SKM-1 treated with dmso at 0.1 percent for 144 hours (cell line): ENCODE measurements at regions not wholly inside any gene's neighbourhood (a gene's known extent, or its start where the extent isn't known, plus 50 kb on each side); places are given as distances from the start of the nearest gene placed in this dataset.

Experiments used
- DNase-seq: peaks from one replicate; lab custom pipeline; 2025; ENCODE audit not compliant: unreplicated experiment; lab: John Stamatoyannopoulos, UW

DNA sequence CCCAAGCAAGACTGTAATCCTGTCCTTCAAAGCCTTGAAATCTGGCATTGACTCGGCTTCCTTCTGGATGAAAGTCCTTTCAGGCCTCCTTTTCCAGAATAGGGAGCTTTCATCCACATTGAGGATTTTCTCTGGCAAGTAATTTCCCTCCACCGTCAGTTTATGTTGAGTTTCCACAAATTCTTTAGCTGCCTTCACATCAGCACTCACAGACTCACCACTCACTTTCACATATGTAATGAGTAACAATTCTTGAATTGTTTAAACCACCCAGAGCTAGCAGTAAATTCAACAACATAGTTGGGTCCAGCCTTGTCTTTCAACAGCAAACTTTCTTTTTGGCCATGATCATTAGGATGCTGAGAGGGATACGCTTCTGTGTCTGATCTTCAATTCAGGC is 84.3 kb upstream of the PRDM11 start:
- DNase-seq, result no peak

DNA sequence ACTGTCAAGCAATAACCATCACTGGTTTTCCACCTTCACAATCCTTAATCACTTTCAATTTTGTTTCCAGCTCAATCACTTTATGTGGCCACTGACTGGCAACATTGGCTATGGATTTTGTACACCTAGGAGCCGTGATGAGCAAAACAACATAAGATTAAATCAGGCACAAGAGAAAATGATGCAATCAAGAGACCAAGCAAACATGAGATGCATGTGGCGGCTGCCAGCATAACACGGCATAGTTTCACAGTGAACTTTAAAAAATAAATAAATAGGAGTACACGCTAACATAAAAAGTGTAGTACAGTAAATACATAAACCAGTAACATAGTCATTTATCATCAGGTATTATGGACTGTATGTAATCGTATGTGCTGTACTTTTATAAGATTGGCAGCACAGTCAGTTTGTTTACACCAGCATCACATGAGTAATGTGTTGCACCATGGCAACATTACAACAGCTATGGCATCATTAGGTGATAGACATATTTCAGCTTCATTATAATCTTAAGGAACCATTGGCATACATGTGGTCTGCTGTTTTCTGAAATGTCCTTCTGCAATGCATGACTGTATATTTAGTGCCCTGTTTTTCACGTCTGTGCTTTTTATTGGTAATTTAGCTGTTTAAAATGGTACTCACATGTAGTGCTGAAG is 83.3 kb upstream of the PRDM11 start:
- no peak for DNase-seq

DNA sequence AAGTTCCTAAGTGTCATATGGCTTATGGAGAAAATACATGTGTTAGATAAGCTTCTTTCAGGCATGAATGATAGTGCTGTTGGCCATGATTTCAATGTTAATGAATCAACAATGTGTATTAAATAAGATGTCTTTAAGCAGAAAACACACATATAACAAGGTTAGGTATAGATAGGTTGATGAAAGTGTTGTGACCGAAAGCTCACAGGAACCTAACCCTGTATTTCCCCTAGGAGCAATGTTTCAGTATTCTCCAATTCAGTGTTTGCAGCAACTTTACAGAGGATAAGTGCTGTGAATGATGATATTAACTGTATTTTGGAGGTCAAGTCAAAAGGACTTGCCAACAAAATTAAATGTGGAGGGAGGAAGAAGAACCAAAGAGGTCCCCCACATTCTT is 82.8 kb upstream of the PRDM11 start:
- DNase-seq, result no peak

DNA sequence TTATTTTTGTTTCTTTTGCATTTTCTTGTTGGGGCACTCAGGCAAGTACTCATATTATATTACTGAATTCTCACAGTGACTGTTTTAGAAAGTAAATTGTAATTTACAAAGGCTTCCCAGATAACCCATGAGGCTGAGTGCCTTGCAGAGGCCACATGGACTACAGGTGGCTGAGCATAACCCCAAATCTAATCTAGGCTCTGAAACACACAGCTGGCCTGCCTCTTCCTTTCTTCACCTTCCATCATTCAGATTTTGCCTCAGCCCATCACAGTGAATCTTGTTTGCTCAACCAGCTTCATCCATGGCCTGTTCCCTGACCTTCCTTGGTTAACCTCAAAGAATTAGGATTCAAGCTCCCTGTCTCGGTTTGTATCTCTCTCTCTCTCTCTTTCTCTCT is 78.5 kb upstream of the PRDM11 start:
- no peak for DNase-seq

DNA sequence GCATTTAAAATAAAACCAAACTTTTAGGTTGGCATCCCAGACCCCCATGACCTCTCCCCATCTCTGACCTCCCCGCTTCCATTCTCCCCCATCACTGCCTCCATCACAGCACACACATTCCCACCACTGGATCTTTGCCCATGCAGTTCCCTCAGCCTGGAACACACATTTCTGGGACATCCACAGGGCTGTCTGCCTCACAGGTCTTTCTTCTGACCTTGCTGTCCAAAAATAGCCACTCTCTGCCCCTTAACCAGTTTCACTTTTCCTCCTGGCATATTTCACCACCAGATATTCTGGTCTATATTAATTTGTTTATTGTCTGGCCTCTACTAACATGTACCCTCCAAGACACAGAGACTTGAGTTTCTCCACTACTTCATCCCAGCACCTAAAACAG is 75.2 kb upstream of the PRDM11 start:
- no peak for DNase-seq

DNA sequence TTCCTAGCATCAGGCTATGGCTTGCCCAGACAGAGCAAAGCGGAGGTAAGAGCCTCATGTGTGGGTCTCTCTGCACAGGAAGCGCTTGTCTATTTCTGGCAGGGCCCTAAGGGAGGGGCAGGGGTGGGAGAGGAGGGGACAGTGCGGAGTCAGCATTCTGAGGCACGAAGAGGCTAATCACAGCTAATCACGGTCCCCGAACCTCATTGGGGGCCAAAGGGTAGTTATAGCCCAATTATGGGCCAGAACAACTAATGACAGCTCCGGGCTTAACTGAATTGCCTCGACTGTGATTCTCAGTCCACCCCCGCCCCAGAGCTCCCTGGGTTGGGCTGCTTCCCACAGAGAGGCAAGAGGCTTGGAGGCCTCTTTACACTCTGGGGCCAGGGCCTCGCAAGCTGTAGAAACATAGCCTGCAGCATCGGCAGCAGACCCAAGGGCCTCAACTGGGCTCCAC is 72.7 kb upstream of the PRDM11 start:
- DNase-seq, result no peak

DNA sequence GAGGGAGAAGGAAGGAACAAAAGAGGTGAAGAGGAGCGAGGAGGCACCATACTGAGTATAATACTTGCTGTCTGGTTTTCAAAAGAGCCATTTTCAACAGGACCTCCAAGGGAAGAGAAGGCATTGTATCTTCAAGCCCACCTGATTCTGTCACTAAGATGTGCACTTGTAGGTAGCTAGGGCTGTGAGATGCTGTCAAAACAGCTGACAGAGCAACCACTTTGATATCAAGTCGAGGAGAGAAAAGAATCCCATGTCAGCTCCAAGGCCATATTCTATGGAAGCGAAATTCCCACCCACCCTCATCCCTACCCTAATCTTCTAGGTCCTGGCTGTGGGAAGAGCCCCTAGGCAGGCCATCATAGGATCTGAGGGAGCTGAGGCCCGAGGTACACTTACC is 70.9 kb upstream of the PRDM11 start:
- no peak for DNase-seq

DNA sequence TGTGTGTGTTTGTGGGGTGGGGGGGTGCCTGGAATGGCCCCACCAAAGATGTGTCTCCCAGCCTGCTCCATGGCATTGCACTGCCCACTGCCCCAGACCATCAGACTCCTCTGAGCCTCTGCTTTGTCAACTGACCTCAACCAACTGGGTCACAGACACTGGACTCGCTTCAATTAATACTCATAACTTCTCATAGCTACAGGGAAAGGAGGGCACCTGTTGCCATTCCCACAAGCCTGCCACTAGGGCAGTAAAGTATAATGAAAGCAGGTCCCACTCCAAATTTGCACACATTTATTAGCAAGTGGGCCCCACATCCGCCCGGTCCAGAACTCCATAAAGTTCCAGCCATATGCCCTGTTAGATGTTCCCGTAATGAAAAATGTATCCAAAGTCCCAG is 70.5 kb upstream of the PRDM11 start:
- DNase-seq, result no peak

DNA sequence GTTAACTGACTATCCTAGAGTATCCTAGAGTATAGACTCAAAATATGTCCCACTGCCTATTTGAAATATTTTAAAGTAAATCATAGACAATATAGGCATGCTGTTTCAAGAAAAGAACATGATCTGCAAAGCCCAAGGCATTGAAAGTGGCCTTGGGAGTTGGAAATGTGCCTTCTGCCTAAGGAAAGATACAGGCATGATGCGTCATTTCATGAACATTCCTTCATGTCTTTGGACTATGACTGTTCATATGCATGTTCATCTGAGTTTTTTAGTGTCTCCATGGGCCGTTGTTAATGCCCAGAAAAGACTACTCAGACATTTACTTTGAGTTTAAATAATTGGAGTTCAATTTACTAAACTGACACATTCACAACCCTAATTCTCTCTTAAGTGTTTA is 69.7 kb upstream of the PRDM11 start:
- DNase-seq, result no peak

DNA sequence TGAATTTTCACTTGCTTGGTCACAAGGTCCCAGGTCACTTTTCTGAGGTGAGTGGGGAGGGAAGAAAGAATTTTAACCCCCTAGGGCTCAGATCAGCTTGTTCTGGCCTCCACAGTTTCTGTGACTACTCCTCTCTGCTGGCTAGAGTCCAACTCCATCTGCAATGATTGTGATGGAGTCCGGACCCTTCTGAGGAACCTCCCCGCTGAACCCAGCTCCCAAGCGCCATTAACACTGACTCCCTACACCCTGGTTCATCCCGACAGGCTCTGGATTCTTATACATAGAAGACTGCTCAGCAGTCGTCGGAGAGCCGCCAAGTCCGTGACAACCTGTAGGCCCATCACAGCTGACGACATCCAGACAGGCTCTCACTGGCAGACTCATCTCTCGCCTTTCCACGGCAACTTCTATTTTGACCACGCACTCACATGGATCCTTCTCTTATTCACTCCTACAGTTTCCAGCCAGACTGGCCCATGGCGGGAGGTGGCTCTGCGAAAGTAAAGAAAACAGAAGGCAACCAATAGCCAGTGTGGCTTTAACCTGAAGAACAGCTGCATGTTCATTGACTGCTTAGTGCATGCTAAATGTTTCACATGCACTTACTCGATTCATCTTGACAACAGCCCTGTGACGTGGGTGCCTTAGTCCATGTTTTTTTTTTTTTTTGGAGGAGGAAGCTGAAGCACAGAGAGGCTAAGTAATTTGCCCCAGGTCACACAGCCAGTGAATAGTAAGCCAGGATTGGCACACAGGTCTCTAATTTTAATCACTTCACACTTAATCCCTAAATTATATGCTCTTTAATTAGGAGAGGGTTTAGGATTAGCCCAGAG is 68.0 kb upstream of the PRDM11 start:
- DNase-seq, result no peak

DNA sequence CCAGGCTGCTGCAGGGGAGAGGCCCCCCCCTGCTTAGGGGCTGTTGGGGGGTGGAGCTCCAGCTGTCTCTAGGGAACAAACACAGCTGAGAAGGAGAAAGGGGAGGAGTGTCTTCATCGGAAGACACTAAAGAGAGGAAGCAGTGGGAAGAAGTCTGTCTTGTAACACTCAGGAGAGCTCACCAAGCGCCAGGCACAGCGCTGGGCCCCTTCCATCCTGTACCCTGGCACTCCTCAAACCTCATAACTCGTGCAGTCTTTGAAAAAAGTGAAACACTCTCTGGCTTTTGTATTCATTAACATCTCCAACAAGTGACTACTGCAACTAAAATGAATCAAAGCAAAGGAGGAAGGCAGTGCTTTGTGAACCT is 67.4 kb upstream of the PRDM11 start:
- peak; percentile 58 for DNase-seq

DNA sequence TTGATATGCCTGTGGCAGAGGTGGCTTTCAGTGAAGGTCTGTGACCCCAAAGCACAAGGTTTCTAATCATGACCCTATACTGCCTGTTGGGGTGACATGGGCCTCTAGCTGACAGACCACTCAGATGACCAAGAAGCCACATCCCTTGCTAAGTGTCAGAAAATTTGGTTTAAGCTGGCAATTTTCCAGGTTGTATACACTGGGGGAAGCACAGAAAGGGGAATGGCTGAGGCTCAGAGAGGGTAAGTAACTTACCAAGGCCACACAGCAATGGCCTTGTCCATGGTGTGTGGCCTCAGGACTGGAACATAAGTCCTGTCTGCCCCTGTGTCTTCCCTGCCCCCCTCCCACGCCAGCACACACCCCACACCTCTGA is 66.9 kb upstream of the PRDM11 start:
- DNase-seq, result no peak

DNA sequence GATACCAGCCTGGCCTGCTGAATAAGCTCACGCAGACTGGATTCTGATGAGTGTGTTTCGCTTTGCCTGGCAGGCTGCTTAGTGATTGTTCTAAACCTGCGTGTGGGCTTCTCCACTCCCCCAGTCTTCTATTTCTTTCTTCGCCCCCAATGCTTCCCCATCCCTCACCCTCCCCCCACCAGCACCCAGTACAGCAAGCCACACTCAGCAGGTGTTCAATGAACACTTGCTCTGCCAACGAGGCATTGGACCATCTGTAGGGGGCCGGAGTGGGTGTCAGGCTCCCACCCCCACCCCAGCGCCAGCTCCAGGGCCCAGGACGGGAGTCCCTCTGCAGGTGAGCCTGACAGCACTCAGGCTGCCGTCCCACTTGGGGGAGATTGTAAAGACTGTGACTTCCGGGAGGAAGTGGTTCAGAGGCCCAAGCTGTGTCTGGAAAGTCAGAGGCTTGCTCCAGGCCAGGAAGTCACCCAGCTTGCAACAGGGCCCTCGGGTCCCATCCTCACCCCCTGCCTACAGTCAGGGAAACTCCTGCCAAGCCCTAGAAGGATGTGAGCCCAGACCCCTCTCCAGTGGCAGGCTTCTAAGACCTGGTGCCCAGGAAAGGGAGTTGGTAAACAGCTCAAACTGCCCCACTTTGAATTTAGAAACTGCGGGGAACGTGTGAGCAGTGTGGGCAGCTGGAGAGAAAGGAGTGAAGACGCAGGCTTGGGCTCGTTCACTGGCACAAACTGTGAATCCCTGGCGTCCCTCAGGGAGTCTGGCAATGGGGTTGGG is 66.3 kb upstream of the PRDM11 start:
- DNase-seq, result peak; percentile 79

DNA sequence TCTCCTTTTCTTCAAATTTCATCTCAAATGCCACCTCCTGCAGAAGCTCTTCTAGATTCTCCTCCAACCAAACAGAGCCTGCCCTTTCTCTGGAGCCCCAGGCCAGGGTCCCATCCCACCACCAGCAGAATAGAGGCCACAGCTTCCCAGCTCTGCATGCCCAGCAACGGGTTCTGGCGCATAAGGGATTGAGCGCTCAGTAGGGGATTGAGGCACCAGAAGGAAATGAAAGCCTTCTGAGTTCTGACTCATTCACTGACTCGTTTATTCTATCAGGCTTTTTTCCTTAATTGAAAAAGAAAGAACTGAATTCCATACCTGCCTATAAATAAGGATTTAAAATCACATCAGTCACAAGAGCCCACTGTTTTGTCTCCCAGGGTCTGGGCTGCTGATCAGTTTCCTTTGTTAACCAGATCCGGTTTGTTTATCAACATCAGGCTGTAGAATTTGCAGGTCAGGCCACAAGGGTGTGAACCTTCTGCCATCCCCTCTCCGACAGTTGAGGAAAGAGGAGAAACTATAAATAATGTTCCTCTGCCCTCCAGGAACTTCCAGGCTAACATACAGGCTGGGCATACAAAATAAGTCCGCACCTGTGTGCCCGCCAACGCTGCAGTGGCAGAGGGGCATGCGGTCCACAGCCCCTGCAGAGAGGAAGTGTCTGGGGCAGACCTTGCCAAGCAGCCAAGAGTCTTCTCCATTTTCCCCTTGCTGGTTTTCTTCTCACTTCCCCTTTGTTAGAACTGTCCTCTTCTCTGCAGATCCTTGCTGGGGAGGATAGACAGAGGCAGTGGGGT is 63.5 kb upstream of the PRDM11 start:
- peak; percentile 73 for DNase-seq

DNA sequence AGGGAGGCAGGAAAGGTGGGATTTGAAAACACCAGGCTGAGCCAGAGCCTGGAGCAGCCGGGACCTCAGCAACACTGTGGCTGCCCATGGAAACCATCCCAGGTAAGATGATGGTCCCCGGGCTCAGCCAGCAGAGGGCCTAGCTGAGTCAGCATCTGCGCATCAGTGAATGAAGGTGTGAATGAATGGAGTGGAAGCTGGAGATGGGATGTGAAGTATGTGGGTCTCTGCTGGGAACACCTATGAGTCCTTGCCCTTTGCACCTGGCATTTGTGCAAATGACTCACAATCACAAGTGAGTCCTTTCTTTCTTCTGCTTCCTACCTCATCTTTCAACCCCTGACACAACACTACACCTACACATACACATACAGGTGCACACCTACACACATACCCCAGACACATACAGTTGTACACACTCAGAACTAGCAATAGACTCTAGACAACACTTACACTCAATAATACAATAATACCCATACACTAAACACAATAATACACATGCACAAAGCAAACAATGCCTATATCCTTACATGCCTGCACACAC is 62.8 kb upstream of the PRDM11 start:
- no peak for DNase-seq

DNA sequence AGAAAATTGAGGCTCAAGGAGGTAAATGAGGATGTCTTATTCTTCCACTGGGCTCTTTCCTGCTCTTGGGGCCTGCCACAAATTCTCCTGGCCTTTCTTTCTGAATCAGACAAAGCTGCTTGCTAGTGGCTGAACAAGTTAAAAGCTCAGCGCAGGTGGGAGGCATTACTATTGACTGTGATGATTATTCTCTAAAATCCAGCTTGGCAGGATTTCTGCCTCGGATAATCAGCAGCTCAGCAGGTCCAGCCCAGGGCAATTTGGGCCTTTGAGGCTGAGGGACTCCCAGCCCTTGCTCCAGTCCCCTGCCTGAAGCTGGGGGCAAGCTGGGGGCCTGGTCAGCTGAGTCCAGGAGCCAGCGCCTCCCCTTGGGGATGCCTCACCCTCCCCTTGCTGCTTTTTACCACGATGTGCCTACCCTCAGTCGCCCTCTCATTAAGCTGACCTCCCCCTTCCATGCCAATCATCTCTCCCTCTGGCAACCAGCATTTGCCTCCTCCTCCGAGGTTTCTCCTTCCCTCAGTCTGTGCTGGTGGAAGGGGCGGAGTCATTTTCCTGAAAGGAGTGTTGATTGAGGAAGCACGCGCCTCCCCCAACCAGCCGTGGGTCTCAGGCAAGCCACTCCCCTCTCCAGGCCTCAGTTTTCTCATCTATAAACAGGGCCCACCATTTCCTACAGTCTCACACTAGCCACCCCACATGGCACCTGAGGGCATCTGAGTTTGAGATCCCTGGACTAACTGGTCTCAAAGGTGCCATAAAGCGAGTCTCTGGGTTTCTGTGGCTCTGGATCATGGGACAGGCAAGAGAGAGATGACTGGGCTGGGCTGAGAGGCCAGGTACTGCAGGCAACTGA is 60.6 kb upstream of the PRDM11 start:
- no peak for DNase-seq

DNA sequence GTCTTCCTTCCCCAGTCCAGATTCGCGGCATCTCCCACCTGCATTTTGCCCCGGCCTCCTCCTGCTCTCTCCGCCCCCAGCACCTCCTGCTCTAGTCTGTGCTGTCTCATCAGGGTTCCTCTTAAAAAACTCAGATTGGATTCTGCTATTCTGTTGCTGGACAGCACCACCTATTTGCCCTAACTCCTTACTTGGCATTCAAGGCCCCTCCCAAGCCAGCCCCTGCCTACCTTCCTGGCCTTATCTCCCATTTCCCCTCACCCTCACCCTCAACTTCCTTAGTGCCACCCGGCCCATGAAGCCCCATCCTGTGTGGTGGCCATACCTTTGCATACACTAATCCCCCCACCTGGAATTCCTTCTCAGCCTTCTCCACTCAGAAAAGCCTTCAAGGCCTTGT is 59.9 kb upstream of the PRDM11 start:
- no peak for DNase-seq

DNA sequence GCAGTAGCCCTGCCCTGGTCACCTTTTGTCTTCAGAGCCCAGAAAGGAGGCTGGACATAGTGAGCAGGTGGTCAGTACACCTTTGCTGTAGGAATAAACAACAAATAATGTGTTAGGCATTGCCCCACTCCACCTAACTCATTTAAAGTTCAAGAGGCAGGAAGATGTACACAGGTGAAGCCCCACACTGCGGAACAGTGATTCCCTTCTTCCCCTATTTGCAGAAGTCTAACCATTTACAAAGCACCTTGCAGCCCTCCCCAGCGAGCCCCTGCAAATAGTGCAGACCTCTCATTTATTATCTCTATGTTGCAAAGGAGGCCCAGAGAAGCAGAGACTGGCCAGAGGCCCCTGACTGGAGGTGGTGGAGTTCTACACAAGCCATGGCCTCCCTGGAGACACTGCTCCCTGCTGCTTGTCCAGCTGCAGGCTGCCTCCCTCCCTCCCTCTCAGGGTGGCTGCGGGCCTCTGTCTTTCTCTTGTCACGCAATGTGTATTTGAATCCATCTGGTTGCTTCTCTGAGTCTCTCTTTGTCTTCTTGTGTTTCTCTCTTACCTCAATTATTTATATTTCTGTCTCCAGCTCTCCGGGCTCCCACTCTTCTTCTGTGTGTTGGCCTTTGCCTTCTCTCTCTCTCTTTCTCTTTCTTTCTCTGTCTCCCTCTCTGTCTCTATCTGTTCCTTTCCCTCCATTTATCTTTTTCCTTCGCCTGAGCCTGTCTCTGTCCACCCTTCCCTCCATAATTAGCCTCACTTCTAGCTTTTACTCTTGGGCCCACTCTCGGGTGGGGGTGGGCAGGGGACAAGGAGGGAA is 59.1 kb upstream of the PRDM11 start:
- no peak for DNase-seq

DNA sequence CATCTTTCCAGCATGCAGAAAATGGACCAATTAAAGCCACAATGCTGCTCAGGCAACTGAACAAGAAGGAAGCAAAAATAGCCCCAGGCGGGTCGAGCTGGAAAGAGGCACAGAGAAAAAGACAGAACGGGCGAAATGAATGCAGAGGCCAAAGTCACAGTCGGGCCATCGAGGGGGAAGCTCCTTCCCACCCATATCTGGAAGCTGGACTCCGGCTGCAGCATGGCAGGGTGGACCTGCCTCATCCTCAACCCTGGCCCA is 58.6 kb upstream of the PRDM11 start:
- no peak for DNase-seq
